HEK293T (cell line): ENCODE measurements at regions not wholly inside any gene's neighbourhood (a gene's known extent, or its start where the extent isn't known, plus 50 kb on each side); places are given as distances from the start of the nearest gene placed in this dataset.

ENCODE experiments used
- FOXA1 ChIP-seq: fragments of 450-650 bp; IDR thresholded peaks from 2 replicates; pipeline ENCODE4 v1.6.1; 2016; ENCODE audit warnings: mild to moderate bottlenecking
- FOXK2 ChIP-seq: fragments of 450-650 bp; IDR thresholded peaks from 2 replicates; pipeline ENCODE4 v1.6.1; 2016; ENCODE audit warnings: mild to moderate bottlenecking
- L3MBTL2 ChIP-seq: fragments of 450-650 bp; conservative IDR thresholded peaks from 2 replicates; pipeline ENCODE4 v1.6.1; 2016; ENCODE audit warnings: mild to moderate bottlenecking
- NFRKB ChIP-seq: fragments of 450-650 bp; IDR thresholded peaks from 2 replicates; pipeline ENCODE4 v1.6.1; 2016; ENCODE audit warnings: mild to moderate bottlenecking, moderate library complexity
- SP1 ChIP-seq: fragments of 450-650 bp; IDR thresholded peaks from 2 replicates; pipeline ENCODE4 v1.6.1; 2017
- SUZ12 ChIP-seq: fragments of 450-650 bp; IDR thresholded peaks from 2 replicates; pipeline ENCODE4 v1.6.1; 2016; ENCODE audit warnings: mild to moderate bottlenecking
- TARDBP ChIP-seq: fragments of 450-650 bp; IDR thresholded peaks from 2 replicates; pipeline ENCODE4 v1.6.1; 2016
- ZNF384 ChIP-seq: fragments of 450-650 bp; IDR thresholded peaks from 2 replicates; pipeline ENCODE4 v1.6.1; 2016

GRCh38 chr10:129134371-129134770, 332.7 kb upstream of the MGMT start:
- TF ChIP-seq TARDBP (no peak), FOXK2 (no peak), SUZ12 (no peak), NFRKB (no peak), FOXA1 (no peak), SP1 (no peak), L3MBTL2 (no peak), ZNF384 (no peak)
